GM19025 (cell line): ENCODE measurements at regions not wholly inside any gene's neighbourhood (a gene's known extent, or its start where the extent isn't known, plus 50 kb on each side); places are given as distances from the start of the nearest gene placed in this dataset.
A peak's percentile ranks its signal among the peaks of the same experiment; 100 is the strongest.

Source experiments
- ATAC-seq: cut with Tn5 transposase; IDR thresholded peaks from one replicate; pipeline ENCODE4 v1.9.1; 2021; ENCODE audit warnings: mild to moderate bottlenecking, low read depth, moderate library complexity; ENCODE audit not compliant: unreplicated experiment

DNA sequence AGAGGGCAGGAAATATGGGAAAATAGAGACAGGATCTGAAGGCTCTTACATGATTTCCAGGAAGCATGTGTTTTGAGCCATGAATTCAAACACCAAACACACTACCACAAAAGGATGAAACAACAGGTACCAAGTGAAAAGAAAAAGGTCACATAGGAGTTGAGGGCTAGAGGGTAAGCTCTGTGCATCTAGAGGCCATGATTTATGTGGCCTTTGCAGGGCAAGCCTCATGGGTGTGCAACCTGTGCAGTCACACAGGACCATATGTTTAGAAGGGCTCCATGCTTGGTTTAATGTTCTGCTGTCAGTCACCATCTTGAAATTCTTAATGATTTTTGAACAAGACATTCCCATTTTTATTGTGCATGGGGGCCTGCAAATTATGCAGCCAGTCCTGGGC is 134.5 kb upstream of the CCDC68 start:
- ATAC-seq, result no peak

DNA sequence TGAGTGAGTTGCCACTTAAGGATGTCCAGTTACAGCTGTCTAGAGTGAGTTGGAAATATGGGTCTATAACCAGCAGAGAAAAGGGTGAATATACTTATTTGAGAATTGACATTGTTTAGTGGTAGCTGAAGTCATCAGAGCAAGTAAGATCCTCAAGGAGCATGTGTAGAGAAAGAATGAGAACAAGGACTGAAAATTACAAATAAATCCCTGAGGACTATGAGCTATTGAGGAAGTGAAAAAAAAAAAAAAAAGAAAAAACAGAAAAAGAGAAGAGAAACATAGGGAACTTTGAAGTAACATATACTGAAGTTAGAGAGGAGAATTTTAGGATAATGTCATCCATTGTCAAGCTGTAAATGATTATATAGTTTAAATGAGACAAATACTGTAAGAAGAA is 134.0 kb upstream of the CCDC68 start:
- no peak for ATAC-seq

DNA sequence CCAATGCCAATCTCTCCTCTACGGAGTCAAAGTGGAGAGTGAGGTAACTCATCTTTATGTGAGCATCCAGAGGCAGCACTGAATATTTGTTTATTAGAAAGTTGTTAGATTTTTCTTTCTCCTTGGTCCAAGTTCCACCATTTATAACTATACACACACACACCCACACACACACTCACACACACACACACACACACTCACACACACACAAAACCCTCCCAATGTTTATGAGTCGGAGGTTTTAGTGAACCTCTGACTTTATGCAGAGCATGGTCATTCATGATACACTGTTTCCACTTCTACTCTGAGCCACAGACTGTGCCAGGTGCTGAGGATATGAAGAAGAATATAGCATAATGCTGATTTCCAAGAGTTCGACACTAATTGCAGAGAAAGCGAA is 132.9 kb upstream of the CCDC68 start:
- no peak for ATAC-seq

DNA sequence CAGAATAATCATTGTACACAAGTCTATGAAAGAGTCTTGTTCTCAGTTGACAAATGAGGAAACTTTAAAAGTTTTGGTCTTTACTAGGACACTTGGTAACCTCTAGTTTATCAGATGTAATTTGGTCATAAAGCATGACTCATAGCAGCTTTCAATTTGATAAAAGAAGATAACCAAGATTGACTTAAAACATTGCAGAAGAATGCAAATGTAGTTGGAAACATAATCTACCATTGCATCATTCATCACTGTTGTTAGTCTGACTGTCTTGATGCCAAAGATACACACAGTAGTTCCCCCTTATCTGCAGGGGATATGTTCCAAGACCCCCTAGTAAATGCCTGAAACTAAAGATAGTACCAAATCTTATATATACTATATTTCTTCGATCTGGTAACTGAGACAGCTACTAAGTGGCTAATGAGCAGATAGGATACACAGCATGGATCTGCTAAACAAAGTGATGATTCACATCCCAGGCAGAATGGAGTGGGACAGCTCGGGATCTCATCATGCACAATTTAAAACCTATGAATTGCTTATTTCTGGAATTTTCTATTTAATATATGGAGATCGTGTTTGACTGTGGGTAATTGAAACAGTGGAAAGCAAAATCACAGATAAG is 131.4 kb upstream of the CCDC68 start:
- ATAC-seq, result no peak

DNA sequence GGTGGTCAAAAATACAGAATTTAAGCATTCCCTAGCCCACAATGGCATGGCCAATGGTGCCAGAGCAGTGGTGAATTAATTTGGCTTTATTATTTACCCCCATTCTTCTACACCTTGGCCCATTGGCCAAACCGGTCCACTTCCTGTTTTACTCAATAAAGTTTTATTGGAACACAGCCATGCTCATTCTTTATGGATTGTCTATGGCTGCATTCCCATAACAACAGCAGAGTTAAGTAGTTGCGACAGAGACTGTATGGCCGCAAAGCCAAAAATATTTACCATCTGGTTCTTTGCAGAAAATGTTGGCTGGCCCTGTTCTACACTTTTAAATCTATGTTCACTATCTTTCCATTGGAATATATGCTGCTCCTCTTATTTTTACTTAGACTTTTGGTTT is 130.3 kb upstream of the CCDC68 start:
- ATAC-seq, result no peak

DNA sequence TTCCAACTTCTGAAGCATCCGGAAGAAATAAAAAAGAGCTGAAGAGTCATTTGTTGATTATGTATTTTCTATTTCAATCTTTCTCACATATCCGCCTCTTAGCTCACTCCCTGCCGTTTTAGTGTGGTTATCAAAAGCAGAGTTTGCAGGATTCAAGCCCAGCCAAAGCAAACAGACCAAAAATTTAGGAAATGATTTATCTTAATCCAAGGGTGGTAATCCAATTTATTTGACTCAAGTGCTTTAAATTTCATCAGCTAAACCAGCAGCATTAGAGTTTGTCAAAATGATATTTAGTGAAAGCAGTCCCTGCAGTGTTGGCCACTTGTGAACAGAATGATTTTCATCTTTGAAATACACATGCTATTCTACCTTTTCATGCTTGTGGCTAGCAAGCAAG is 129.3 kb upstream of the CCDC68 start:
- no peak for ATAC-seq

DNA sequence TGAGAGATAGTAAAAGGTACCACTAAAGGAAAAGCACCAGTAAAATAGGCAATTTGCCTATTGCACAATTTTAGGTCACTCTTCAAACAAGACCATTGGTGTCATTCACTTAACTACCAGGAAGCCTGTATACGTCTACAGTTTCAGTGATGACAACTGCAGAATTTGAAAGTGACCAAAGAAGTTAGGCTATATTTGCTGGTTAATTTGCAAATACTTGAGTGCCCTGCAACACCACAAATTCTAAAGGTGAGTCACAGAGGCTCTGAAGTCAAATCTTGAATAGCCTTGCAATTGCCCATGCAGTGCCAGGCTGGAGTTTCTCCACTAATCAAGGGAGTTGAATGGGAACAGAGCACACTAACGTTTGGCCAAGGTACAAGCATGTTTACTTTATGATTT is 128.7 kb upstream of the CCDC68 start:
- ATAC-seq, result no peak

DNA sequence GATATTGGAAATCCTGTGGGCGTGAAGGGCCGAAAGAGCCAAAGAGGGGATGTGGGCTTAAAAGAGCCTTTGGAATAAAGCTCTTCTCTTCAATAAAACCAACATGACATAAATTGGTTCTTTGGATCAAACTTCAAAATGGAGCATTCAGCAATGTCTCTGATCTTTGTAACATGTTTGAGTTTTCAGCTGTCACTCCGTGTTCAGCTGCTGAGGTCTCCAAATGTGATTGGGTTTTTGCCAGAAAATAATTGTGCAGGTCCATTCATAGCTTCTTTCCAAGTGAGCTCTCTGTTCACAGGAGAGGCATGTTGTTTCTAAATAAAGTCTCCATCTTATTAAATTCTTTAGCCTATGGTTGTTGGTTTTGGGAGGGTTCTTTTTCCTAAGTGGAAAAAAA is 127.6 kb upstream of the CCDC68 start:
- ATAC-seq, result no peak

DNA sequence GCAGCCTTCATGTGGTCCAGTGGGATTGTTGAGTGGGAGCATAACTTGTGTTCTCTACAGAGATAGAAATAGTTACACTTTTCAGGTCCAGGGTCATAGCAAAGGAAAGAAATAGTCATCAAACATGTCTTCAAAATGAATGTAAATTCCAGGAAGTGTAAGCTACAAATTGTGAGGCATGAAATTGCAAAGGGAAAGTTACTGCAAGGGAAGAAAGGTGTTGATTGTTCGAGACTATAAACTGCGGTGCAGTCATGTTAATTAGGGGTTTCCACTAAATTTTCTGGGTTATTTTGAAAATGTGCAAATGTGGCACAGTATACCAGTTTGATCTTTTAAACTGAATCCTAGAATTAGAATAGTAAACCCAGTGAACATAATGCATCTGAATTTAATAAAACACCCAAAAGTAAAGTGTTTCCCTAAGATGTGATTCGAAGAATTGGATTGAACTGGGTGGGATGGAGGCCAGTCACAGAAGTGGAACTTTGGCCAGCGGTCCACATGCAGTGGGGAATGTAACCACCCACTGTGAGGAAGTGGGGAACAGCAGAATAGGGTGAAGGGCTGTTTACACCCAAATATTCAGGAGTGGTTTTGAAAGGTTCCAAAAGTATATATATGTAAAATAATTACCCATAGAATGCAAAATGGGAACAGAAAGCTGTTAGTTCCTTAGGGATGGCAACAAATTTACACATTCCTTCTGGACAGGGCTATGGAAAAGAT is 126.5 kb upstream of the CCDC68 start:
- ATAC-seq, result no peak

DNA sequence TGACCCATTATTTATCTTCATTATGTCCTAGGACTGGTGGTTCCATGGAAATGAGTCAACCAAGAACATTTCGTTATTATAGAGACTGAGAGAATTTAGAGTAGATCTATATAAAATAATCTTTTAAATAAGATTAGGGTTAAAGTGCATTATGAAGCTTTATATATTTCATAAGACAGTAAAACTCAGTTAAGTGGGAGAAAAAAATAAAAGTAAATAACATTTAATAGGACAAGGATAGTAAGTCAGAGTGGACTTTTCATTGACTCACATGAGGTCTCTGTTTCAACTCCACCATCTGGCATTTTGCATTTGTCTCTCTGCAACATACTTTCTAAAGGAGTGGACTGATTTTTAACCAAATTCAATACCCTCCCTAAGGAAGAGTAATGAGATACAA is 125.3 kb upstream of the CCDC68 start:
- ATAC-seq, result no peak

DNA sequence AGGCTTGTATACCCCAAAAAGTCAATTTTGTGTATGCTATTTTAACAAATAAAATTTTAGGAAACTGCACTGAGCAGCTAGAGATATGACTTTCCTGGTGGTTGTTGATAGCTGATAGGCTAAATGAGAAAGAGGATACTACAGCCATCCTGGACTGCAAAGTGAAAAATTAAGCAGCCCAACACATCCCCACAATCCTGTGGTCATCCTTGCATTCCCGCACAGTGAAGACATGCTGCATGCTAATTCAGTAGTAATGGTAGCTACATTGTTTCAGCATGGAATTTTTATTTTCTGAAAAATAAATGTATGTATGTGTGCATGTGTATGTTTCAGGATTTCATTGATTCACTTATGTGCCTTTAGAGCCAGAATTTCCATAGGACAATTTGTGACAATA is 124.2 kb upstream of the CCDC68 start:
- ATAC-seq, result no peak

DNA sequence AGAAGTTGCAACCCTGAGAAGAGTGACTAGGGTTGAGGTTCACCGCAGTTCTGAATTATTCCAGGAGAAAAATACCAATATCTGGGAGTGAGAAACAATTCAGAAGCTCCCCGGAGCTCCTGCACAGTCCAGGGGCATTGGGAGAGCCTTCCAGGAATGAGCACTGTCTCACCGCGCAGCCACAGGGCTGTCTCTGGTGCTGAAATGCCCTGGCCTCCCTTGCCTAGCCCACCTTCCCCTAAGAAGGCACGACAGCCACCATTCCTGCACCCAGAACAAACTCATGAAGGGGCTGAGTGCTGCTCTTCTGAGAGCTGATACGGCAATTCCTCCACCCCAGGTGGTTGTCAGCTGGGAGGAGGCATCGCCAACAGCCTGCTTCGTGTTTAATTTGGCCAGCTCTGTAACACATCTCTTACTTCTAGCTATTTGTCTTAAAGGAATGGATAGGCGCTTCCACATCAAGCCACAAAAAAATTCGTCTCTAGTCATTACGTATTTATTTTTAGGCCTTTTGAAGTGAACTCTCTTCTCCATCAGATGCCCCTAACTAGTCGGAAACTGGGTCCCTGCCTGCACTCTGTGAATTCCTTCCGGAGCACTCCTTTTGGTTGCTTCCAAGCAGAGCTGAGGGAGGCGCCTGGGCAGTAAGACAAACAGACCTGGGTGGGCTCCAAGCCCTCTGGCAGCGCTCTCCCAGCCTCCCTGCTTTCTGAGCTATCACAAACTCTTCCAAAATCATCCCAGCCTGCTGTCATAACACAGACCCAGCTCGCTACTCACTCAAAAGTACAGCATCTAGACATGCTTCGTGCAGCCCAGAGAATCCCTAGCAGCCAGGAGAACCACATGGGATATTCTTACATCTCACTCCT is 120.5 kb upstream of the CCDC68 start:
- no peak for ATAC-seq

DNA sequence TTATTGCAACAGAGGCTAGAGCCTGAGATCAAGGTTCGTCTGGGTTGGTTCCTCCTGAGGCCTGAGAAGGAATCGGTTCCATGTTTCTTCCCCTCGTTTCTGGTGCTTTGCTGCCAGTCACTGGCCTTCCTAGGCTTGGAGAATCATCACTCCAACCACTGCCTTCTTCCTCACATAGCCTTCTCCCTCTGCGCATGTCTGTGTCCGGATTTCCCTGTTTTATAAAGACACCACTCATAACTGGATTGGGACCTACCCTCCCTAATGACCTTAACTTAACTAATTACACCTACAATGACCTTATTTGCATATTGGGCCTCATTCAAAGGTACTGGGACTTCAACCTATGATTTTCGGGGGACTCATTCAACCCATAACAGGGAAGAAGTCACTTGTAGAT is 119.8 kb upstream of the CCDC68 start:
- ATAC-seq, result no peak

DNA sequence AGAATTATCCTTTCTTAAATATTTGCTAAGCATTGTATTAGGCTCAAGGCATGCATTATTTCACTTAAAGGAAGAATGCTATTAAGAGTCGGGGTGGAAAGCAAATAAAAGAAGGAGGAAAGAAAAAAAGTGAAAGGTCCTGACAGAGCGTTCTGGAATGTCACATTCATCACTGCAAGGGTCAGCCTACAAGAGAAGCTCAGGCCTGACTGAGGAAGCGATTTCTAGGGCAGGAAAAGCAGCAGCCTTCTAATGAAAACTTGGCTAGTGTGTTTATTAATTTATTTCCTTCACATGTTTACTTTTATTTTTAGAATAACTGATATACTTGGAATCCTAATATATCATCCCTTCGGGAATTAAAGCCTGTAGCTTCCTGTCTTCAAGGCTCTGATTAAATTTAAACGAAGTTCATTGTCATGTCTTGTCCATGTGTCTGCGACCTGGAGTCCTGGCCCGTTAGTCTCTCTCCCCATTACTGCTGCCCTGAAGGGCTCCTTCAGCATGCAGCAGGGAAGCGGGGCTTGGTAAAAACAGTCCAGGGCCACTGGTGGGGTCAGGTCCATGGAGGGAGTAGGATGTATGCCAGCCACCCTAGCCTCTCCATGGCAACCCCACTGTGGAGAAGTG is 119.2 kb upstream of the CCDC68 start:
- ATAC-seq, result no peak

DNA sequence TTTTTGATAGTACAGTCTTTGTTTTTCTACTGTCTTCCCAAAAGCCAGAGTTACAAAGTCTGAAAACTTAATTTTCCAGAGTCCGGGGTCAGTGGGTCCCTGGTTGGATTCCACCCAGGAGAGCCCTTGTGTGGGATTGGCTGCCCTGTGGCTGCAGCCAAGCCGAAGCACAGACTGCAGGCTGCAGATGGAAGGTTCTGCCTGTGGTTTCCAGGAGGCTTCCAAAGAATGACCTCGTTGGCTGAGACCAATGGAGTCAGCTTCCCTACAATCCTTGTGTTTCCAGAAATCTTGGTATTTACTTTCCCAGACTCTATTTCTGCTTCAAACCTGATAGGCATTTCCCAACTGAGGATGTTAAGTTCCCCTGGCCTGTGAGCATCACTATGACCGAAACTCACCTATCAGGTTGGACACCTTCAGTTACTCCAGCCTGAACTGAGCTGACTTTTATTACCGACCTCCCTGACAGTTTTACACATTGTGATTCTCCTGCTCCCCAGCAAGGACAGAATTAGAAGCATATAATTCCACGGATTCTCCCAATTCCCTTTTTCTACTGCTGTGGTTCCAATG is 117.5 kb upstream of the CCDC68 start:
- ATAC-seq, result no peak

DNA sequence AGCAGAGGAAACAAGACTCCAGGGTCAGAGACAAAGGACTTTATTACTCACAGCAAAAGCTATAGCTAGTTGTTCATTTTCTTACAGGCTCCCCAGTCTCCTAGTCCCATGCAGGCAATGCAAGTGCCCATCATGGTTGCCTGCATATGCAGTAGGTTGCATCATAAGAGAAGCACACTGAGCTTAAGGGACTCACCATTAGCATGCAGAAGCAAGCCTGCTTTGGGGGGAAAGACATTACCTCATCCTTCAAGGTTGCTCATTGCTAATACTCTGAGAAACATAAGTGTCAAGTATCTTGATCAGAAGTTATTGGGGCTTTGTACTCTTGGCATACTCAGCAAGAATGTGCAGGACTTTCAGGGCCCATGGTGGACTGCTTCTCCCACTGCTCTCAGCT is 114.6 kb upstream of the CCDC68 start:
- no peak for ATAC-seq

DNA sequence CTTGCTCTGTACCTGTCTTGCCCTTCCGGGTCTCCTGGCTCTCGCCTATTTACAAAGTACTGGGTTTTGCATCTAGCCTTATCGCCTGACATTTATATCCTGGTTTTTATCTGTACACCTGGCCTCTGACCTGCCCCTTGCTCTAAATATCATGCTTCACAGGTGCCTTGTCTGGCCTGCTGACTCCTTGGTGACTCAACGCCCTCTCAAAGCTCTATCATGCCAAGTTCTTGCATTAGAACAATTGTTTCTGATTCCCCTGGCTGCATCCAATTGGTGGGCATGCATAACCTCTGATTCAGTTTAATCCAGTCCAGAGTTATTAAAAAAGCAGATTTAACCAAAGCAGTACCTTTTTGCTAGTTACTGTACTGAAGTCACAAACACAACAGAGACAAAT is 113.9 kb upstream of the CCDC68 start:
- no peak for ATAC-seq

DNA sequence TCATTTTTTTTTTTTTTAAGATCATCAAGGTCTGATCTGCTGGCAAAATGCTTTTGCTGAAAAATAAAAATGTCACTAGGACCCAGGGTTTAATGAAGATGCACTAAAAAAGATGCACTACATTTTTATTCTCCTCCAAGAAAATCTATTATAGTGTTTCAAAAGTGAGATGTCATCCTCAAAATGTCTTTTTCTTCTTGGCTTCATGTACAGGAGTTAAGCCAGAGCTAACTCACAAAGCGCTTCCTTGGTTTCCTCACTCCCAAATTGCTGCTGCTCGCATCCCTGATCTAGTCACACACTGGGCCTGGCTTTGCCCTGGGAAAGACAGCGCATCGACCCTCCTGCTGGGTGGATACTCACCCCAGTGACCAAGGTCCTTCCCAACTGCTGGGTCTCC is 113.4 kb upstream of the CCDC68 start:
- no peak for ATAC-seq

DNA sequence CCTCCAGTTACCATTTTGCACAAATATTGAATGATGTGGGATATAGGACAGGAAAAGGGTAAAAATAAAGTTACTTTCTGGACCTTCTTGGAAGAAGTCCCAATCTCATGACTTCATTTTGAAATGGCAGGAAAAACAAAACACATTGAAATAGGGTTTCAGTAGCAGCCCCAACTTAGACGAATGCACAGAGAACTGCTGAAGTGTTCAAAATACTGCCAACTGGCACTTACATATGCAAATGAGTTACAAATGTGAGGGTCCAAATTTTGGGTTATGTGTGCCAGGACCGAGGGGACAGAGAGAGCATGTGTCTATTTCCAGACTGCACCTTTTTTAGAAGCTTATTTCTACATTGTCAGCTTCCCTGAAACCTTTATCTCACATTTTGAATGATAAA is 112.9 kb upstream of the CCDC68 start:
- no peak for ATAC-seq

DNA sequence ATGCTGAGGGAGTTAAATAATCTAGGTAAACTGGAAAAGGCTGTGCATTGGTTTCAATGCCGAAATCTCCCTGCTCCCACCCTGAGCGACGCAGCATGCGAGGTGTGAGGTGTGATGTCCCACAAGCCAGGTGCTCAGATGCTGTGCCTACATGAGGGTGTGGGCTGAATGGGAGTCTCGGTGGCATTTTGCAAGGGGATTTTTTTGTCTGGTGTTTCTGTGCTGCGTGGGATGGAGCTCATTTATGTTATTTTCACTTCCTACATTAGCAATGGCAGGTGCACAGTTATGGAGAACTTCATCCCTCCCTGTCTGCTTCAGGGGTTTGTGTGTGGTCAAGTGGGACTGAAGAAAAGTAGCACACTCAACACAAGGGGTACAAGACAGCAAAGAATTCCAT is 110.2 kb upstream of the CCDC68 start:
- ATAC-seq, result peak; percentile 64

DNA sequence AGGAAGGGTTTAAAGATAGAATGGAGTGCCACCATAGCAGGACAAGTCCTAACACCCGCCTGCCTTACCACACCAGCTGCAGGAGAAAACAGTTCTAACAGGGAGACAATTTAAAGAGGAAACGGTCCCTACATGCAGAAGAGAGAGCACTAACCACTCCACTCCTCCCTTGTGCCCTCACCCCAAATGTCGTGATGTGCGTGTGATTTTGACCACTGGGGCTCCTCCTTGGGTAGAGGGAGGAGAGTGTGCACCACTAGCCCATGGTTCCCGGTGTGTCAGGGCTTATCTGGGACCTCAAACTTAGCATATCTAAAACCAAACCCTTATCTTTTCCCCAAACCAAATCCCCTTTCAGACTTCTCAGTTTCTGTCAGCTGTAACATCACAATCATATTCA is 105.5 kb upstream of the CCDC68 start:
- peak; percentile 48 for ATAC-seq
